HG02610 (cell line): ENCODE measurements at regions not wholly inside any gene's neighbourhood (a gene's known extent, or its start where the extent isn't known, plus 50 kb on each side); places are given as distances from the start of the nearest gene placed in this dataset.

Source experiments
- ATAC-seq: cut with Tn5 transposase; IDR thresholded peaks from one replicate; pipeline ENCODE4 v1.9.1; 2021; ENCODE audit warnings: mild to moderate bottlenecking, moderate library complexity; ENCODE audit not compliant: unreplicated experiment

DNA sequence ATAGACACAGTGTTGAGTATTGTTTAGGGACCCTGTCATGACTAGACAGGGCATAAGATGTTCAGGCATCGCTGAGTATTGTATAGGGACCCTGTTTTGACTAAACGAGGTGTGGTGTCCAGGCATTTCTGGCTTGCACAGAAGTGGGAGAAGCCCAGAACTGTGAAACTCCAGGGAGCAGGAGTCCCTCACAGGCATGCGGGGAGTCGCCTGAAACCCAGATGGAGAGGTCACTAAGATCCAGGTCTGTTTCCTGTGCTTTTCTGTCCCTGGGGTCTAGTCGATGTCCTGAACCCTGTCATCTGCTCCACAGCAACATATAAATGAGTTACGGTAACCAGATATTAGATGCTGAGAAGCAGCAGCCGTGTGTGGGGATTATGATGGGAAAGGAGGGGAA is 469.0 kb upstream of the SALL3 start:
- no peak for ATAC-seq

DNA sequence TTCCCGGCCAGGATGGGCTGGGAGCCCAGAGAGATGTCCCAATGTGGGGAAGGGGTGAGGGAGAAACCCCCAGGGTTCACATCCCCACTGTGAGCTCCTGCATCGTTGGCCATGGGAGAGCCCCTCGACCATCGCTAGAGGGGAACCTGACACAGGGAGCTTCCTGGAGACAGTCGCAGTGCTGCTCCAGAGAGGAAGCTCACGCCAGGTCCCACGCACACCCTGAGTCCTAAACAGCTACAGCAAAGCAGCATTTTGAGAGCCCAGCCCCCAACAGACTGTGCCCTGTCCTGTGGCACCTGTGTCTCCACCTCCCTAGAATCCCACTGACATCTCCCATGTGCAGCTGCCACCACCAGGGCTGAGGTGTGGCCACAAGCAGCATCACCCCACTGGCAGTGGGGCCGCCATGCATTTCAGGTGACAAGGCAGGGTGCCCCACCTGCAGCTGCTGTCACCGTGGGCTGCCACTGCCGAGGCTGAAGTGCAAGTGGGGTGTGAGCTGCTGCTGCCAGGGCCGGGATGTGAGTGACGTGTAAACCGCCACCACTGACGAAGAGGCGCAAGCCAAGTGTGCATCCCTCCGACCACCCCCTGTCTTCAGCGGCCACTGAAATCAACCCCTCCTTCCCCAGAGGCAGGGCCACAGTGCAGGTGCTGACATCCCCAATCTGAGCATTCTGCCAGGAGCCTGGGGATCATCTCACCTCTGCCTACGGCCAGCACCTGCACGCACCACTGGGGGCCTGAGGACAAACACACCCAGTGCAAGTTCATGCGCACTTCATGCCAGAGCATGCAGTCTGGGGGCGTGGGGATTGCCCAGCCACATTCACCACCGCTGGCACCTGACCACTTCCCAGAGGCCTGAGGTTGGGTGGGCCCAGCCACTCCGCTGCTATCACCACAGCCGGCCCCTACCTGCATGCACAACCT is 467.7 kb upstream of the SALL3 start:
- no peak for ATAC-seq

DNA sequence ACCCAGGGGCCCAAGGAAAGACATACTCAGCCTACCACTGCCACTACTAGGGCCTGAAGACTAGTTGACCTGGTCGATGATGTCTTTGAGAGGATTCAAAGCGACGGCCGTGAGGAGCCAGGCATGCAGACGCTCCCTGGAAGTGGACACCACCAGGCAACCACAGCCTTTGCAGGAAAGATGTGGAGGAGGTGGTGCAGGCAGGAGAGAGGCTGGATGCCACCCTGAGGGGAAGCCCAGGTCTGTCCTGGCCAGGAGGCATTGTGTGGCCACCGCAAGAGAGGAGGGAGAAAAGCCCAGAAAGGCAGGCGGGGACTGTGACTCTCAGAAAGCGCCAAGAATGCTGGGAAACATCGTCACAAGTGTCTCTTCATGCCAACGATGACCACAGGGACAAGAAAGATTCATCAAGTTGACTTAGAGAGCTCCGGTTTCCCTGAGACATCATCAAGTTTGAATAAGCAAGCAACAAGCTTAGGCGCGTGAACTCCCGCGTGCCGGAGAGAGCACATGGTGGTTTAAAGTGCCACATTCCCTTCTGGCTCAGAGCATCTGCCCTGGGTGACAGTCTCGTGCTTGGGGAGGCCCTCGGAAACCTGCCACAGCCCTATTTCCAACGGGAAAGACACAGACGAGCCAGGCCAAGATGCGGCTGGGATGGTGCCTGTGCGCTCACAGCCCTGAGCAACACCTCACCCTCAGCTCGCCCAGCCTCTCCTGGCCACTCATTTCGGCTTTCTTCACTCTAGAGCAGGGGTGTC is 464.5 kb upstream of the SALL3 start:
- ATAC-seq, result no peak

DNA sequence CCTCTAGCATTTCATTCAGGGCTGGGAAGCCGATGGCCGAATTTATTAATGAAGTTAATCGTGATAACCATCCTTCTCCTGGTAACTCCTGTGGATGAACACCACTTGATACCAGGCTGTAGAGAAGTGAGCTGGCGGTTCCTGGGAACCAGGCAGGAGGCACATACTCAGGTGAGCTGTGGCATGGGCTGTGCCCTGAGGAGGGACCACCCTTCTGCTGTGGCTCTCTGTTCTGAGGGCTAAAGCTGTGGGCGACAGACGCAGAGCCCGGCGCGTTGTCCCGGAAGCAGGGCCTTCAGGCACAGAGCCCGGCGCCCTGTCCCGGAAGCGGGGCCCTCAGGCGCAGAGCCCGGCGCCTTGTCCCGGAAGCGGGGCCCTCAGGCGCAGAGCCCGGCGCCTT is 462.3 kb upstream of the SALL3 start:
- no peak for ATAC-seq

- ATAC-seq, result no peak
Observed at GRCh38 chr18:78517973-78518372, 461.6 kb upstream of the SALL3 start.

- no peak for ATAC-seq
Observed at GRCh38 chr18:78518805-78519204, 460.8 kb upstream of the SALL3 start.

- no peak for ATAC-seq
Observed at GRCh38 chr18:78519394-78520062, 460.1 kb upstream of the SALL3 start.

DNA sequence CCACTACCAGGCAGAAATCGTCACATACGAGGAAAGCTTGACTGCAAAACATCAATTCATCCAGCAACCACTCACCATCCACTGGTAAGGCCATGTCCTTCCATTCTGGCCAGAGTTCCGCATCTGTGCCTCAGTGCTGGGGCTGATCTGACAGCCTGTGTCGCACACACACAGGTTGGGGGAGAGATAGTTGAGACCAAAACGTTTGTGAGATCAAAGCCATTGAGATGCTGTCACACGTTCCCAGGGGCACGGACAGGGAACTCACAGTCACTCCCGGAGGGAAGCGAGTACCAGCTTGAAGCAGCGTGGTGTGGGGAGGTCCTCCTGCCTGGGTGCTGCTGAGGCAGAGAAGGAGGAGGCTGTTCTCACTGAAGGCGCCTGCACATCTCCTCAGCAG is 458.5 kb upstream of the SALL3 start:
- no peak for ATAC-seq

DNA sequence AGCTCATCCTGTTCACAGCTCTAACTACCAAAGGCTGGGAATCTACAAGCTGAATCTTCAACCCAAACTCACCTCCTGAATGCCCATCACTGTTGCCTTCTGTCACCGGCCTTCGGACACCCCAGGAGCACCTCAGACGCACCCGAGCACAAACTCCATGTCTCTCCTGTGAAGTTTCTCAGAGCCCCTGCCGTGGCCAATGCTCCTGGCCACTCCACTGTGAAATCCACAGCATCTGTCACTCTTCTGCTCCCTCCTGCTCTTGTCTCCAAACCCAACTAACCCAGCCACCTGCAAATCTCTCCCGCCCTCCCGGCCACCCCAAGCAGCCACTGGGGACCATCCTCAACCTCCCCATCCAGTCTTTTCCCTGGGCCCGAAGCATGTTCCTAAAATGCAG is 457.9 kb upstream of the SALL3 start:
- ATAC-seq, result no peak

- no peak for ATAC-seq
Observed at GRCh38 chr18:78522507-78522906, 457.1 kb upstream of the SALL3 start.

GRCh38 chr18:78523850-78524249 is 455.8 kb upstream of the SALL3 start:
- no peak for ATAC-seq

DNA sequence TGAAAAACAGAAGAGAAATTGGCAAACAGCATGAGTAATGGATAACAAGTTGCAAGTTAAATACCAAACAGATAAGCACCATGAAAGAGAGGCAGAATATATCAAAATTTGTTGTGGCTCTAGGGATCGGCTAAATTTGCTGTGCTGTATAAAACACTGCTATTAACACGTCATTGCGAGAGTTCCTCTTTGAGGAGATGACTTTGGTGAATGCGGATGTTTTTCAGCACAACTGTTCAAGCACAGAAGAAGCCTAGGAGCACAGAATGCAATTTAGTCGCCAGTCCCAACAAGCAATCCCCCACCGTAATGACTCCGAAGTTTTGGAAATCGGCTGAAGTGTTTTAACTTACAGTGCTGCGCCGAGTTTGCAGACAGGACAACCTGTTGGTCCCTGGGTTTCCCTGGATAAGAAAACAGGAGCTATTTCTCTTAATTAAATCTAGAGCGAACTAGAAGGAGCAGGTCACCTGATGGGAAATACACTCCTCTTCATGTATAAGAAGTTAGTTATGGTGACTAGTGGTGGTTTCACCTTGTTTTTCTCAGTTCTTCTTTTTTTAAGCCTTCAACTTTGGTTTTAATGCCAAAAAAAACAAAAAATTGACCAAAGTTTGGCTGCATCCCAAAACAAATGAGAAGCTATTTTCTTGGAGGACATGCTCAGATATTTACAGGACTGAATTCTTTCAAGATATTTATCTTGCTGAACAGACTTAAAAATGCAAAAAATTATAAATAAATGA is 454.1 kb upstream of the SALL3 start:
- no peak for ATAC-seq

- ATAC-seq, result no peak
Observed at GRCh38 chr18:78526275-78526674, 453.3 kb upstream of the SALL3 start.

- ATAC-seq, result no peak
Observed at GRCh38 chr18:78526923-78527711, 452.5 kb upstream of the SALL3 start.

- ATAC-seq, result no peak
Observed at GRCh38 chr18:78527984-78528383, 451.6 kb upstream of the SALL3 start.

- no peak for ATAC-seq
Observed at GRCh38 chr18:78528411-78529258, 451.0 kb upstream of the SALL3 start.

DNA sequence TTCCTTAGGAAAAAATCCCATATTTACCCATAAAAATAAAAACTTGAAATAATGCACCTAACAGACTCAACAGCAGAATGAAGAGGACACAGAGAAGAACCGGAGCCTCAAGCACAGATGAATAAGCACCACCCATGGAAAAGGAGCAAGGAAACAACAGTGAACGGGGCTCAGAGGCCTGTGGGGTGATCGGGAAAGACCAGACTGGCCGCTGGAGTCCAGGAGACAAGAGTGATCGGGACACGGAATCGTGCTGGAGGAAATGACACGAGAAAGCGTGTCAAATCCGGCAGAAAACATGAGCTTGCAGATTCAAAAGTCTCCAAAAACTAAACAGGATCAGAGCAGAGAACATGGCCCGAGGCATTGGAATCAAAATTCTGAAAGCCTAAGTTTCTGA is 448.0 kb upstream of the SALL3 start:
- ATAC-seq, result no peak

- ATAC-seq, result no peak
Observed at GRCh38 chr18:78538669-78539440, 440.8 kb upstream of the SALL3 start.
